Small intestine (tissue), 7 donors: ENCODE measurements at regions not wholly inside any gene's neighbourhood (a gene's known extent, or its start where the extent isn't known, plus 50 kb on each side); places are given as distances from the start of the nearest gene placed in this dataset.
A peak's percentile ranks its signal among the peaks of the same experiment; 100 is the strongest.

Experiments
- DNase-seq, 2 donors: peaks; one replicate each; pipeline versions ENCODE4 v3.0.0 to v3.0.0-alpha.2; 2013
- FAIRE-seq: peaks from 2 replicates; lab custom pipeline; 2012; peaks lifted over from hg19 to GRCh38; lab: Jason Lieb, UNC
- H3K27ac ChIP-seq, 3 donors: one replicate each; pipeline ENCODE4 v1.5.1; 2013; ENCODE audit warnings: low read length in 2 of 3, mild to moderate bottlenecking in 2 of 3, control low read depth in 1 of 3, inconsistent platforms in 1 of 3, low read depth in 1 of 3, moderate library complexity in 1 of 3
- H3K27me3 ChIP-seq, 3 donors: one replicate each; pipeline ENCODE4 v1.6.1; 2013; ENCODE audit warnings: low read length in 3 of 3, inconsistent platforms in 1 of 3; ENCODE audit not compliant: control insufficient read depth in 3 of 3, insufficient read depth in 3 of 3
- H3K36me3 ChIP-seq, 3 donors: one replicate each; pipeline ENCODE4 v1.6.1; 2013; ENCODE audit warnings: low read length in 3 of 3, inconsistent platforms in 1 of 3, low read depth in 1 of 3, mild to moderate bottlenecking in 1 of 3, moderate library complexity in 1 of 3; ENCODE audit not compliant: control insufficient read depth in 3 of 3, insufficient read depth in 2 of 3
- H3K4me1 ChIP-seq, 3 donors: one replicate each; pipeline ENCODE4 v1.6.1; 2013; ENCODE audit warnings: low read length in 2 of 3, inconsistent platforms in 1 of 3, low read depth in 1 of 3, mild to moderate bottlenecking in 1 of 3, moderate library complexity in 1 of 3; ENCODE audit not compliant: control insufficient read depth in 3 of 3, insufficient read depth in 2 of 3
- H3K4me3 ChIP-seq, 3 donors: one replicate each; pipeline ENCODE4 v1.5.1; 2013; ENCODE audit warnings: low read length in 3 of 3, control low read depth in 1 of 3, inconsistent platforms in 1 of 3, low read depth in 1 of 3, mild to moderate bottlenecking in 1 of 3, moderate library complexity in 1 of 3
- H3K9me3 ChIP-seq, 2 donors: one replicate each; pipeline ENCODE4 v1.6.1; 2013; ENCODE audit warnings: low read depth in 1 of 2, low read length in 1 of 2; ENCODE audit not compliant: control insufficient read depth in 2 of 2, insufficient read depth in 1 of 2
- WGBS, 3 donors: extraction: QIAGEN DNeasy Blood & Tissue Kit; methylation state at CpG; one replicate each; pipeline ENCODE4 v1.1.7; 2013; 5-methylcytosine and 5-hydroxymethylcytosine counted together
- donor health status: healthy with polysubstance abuse.
- donor health status: control.
- donor health status: control.
- donor health status: Bipolar disorder and iron deficiency.
- donor health status: healthy.

DNA sequence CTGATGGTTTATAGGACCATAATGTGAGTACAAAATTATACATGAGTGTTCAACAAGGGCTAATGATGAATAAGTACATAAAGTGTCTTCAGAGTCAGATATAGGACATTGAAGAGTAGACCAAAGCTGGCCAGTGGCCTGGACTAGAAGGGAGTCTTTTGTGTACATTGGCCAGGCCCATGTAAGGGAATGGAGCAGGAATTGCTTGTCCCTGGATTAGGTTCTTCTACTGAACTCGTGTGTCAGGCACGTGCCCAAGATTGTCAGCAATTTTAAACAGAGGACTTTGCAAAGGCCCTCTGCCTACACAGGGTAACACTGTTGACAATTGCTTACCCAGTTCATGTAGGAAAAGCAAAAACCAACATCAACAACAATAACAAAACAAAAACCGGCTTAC, 196.0 kb upstream of the SEL1L start:
- no peak overlapping the region for H3K4me3 ChIP-seq

DNA sequence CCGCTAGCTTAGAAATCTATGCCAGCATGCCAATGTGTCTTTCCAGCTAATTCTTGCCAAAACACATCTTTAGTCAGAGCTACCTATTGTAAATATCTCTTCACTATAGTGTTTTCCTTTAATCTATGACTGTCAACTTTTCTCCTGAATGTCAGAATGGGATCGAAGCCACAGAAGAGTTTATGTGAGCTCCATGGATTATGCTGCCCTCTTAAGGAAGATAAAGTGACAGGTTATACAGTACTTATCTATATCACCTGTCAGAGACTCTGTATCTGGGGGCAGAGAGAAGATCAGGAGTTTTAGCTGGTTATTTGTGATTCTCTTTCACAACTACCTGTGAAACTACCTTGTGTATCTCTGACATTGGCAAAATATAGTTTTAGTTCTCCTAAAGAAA, 204.3 kb upstream of the SEL1L start:
- H3K4me1 ChIP-seq: no peaks in the 10 kb centered on the region
- no peak for DNase-seq
- H3K36me3 ChIP-seq: no peaks in the 10 kb centered on the region
- WGBS, 3 donors: 63 to 78% (median 67%) methylated on average over 2 of the region's 2 CpGs
- no peak for FAIRE-seq
- no peak overlapping the region for H3K27ac ChIP-seq
- H3K27me3 ChIP-seq: no peaks in the 10 kb centered on the region
- no peak overlapping the region for H3K4me3 ChIP-seq
- H3K9me3 ChIP-seq: no peaks in the 10 kb centered on the region

More for the DNA sequence above, 196.0 kb upstream of the SEL1L start:
- WGBS, 3 donors: 76 to 90% (median 86%) methylated on average over 3 of the region's 3 CpGs
- no peak for FAIRE-seq
- no peaks in the 10 kb centered on the region for H3K36me3 ChIP-seq
- H3K9me3 ChIP-seq: no peaks in the 10 kb centered on the region
- H3K4me1 ChIP-seq: peaks cover 0 to 10% (median 0%) of the 10 kb centered on the region in 3 donors
- no peak for DNase-seq
- H3K27ac ChIP-seq: no peak overlapping the region
- no peaks in the 10 kb centered on the region for H3K27me3 ChIP-seq

DNA sequence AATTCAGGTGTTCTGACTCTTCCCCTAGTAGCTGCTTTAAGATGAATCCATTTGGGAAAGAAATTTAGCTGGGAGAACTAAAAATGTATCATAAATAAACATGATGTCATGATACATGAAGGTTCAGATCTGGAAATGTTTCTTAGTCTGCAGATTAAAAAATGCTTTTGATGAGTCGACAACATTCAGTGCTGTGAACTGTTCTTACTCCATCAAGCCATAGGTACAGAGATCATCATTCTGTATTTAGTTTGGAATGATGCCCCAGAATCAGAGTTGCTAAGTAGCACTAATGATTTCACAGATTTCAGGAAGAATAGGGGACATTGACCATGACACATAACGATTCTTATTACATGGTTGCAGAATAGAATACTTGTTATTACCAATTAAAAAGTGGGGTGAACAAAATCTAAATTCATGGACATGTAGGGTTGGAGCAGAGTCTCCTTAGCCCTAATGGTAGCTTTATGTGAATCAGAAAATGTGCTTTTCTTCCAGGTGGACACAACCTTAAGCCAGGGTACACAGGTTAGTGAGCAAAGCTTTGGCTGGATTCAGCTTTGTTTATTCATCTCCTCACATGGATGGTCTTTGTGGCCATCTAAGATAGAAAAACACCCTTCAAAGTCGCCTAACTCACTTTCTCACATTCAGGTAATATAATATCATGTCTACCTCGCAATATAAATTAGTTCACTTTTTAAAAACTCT, 205.4 kb upstream of the SEL1L start:
- Histone ChIP-seq H3K4me1 (no peaks in the 10 kb centered on the region), H3K27me3 (no peaks in the 10 kb centered on the region), H3K36me3 (no peaks in the 10 kb centered on the region), H3K27ac (no peak overlapping the region), H3K9me3 (no peaks in the 10 kb centered on the region), H3K4me3 (no peak overlapping the region)
- FAIRE-seq (no peak), DNase-seq (peak in 1 of 2 donors; percentile 2)
- WGBS, 3 donors: 61 to 77% (median 68%) methylated on average over 4 of the region's 4 CpGs

DNA sequence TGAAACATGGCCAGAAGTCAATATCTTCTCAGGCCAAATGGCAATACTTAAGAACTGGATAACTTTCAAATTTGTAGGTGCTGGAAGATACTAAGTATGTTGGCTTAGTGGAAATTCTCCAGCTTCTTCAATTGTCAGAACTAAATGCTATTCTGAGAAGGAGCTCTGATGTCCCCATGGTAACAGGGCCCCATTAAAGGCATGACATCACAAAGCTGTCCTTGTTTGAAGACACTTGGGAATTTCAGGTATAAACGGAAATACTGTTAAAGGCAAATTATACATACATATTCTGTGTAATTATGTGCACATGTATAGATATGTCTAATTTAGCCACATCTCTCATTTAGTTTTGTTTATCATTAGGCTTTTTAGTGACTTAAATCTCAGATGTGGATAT, 210.0 kb upstream of the SEL1L start:
- DNase-seq (no peak), FAIRE-seq (no peak)
- H3K36me3 ChIP-seq: no peaks in the 10 kb centered on the region
- 85 to 89% (median 88%) methylated on average over 1 of the region's 1 CpG for WGBS, 3 donors
- H3K4me1 ChIP-seq: no peaks in the 10 kb centered on the region
- H3K27ac ChIP-seq: no peak overlapping the region
- no peak overlapping the region for H3K4me3 ChIP-seq
- H3K9me3 ChIP-seq: no peaks in the 10 kb centered on the region
- H3K27me3 ChIP-seq: no peaks in the 10 kb centered on the region

DNA sequence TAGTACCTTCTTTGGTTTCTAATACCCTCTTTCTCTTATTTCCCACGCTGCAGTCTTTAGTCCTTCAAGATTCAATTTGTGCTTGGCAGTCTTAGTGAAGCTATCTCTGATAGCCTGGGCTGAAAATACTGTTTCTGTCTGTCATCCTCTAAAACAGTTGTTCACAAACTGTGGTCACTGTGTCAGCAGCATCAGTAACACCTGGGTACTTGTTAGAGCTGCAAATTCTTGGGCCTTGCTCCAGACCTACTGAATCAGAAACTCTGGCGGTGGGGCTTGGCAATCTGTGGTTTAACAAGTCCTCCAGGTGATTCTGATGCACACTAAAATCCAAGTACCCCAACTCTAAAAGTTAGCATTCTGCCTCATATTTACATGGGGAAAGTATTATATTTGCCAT, 217.5 kb upstream of the SEL1L start:
- no peak overlapping the region for H3K4me3 ChIP-seq
- H3K27ac ChIP-seq: no peak overlapping the region
- H3K9me3 ChIP-seq: no peaks in the 10 kb centered on the region
- H3K27me3 ChIP-seq: no peaks in the 10 kb centered on the region
- DNase-seq (no peak), FAIRE-seq (no peak)
- 81 to 90% (median 84%) methylated on average over 2 of the region's 2 CpGs for WGBS, 3 donors
- H3K36me3 ChIP-seq: no peaks in the 10 kb centered on the region
- H3K4me1 ChIP-seq: no peaks in the 10 kb centered on the region

DNA sequence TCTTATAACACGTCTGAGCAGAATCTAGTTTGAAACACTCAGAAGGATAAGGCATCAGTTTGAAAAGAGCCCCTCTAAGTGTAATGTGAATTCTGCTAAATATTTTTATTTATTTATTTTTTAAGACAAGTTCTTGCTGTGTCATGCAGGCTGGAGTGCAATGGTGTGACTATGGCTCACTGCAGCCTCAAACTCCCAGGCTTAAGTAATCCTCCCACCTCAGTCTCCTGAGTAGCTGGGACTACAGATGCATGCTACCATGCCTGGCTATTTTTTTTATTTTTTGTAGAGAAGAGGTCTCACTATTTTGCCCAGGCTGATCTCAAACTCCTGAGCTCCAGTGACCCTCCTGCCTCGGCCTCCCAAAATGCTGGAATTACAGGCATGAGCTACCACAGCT, 225.9 kb upstream of the SEL1L start:
- Histone ChIP-seq H3K27me3 (no peaks in the 10 kb centered on the region), H3K27ac (no peak overlapping the region), H3K4me3 (no peak overlapping the region), H3K36me3 (no peaks in the 10 kb centered on the region), H3K4me1 (no peaks in the 10 kb centered on the region), H3K9me3 (peaks cover 0 to 2% of the 10 kb centered on the region in 2 donors)
- DNase-seq (no peak), FAIRE-seq (no peak)
- 80 to 92% (median 85%) methylated on average over 2 of the region's 2 CpGs for WGBS, 3 donors

DNA sequence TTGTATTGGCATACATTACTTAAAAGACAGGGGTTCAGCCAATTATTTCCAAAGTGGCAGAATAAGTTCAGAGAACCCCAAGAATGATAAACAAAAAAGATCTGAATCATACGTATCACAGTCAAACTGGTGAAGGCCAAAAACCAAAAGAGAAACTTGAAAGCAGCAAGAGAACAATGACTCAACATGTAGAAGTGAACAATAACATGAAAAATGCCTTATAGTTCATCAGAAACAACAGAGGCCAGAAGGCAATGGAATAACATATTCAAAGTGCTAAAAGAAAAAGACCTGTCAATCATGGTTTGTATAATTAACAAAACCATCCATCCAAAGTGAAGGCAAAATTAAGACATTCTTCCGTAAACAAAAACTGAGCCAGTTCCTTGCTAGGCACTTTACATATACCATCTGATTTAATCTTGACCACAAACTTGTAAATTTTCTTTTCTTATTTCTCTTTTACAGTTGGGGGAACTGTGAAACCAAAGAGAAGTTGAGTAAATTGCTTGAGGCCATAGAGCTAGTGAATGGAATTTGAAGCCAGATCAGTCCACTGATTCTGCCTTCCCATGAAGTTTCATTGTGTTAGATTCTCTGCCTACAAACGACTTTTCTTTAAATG, 232.1 kb upstream of the SEL1L start:
- no peak for FAIRE-seq
- WGBS, 3 donors: 69 to 82% (median 73%) methylated on average over 3 of the region's 3 CpGs
- DNase-seq: no peak

DNA sequence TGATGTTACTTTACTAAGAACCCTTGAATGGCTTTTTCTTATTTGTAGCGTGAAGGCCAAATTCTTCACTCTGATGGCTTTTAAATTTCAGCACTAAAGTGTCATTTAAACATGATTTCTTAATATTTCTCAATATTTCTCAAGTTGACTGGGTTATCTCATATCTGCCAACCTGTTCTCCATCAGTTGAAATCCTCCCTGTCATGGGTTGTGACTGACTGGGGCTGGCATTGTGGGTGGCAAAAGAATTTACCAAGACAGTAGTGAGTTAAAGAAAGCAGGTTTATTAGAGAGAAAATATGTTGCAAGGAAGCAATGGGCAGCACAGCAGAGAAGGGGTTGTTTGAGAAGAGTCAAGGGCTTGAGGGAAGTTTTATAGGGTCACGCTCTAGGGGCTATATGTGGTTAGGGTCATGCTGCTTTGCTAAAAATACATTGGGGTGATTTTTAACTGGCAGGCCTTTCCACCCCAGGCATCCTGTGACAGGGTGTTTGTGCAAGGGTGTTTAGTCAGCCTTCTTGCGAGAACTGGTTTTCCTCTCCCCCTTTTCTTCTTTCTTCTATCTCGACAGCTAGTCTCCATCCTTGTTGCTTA, 232.8 kb upstream of the SEL1L start:
- H3K9me3 ChIP-seq: no peaks in the 10 kb centered on the region
- no peak overlapping the region for H3K4me3 ChIP-seq
- FAIRE-seq: no peak
- no peak overlapping the region for H3K27ac ChIP-seq
- no peaks in the 10 kb centered on the region for H3K36me3 ChIP-seq
- H3K4me1 ChIP-seq: no peaks in the 10 kb centered on the region
- H3K27me3 ChIP-seq: no peaks in the 10 kb centered on the region
- DNase-seq: no peak
- 84 to 92% (median 91%) methylated on average over 3 to 4 of the region's 4 CpGs for WGBS, 3 donors

More for the DNA sequence above, 232.1 kb upstream of the SEL1L start:
- no peaks in the 10 kb centered on the region for H3K27me3 ChIP-seq
- no peak overlapping the region for H3K4me3 ChIP-seq
- H3K36me3 ChIP-seq: no peaks in the 10 kb centered on the region
- no peaks in the 10 kb centered on the region for H3K9me3 ChIP-seq
- H3K27ac ChIP-seq: no peak overlapping the region
- no peaks in the 10 kb centered on the region for H3K4me1 ChIP-seq
